AG09309 (cell line): ENCODE measurements at regions not wholly inside any gene's neighbourhood (a gene's known extent, or its start where the extent isn't known, plus 50 kb on each side); places are given as distances from the start of the nearest gene placed in this dataset.
"Not testable (repeated sequence)": the region's sequence is repeated elsewhere in the genome, so short reads cannot be mapped to it uniquely, and the experiment has no call there.

Experiments used
- DNase-seq: peaks from one replicate; pipeline ENCODE4 v3.0.0-alpha.2; 2010; ENCODE audit warnings: low read depth
- H3K4me3 ChIP-seq: 2 replicates; pipeline ENCODE4 v1.5.1; 2011; ENCODE audit warnings: mild to moderate bottlenecking, low read depth, low read length, moderate library complexity; ENCODE audit not compliant: control insufficient read depth
- CTCF ChIP-seq: IDR thresholded peaks from 2 replicates; pipeline ENCODE4 v1.5.1; 2011; ENCODE audit warnings: mild to moderate bottlenecking, low read depth, low read length, inconsistent platforms; ENCODE audit not compliant: insufficient read depth, control insufficient read depth; ENCODE audit errors: missing control alignments

GRCh38 chr2:177000715-177001072 is 211.9 kb upstream of the HNRNPA3 start:
- DNase-seq = no peak
- no peak overlapping the region for H3K4me3 ChIP-seq

DNA sequence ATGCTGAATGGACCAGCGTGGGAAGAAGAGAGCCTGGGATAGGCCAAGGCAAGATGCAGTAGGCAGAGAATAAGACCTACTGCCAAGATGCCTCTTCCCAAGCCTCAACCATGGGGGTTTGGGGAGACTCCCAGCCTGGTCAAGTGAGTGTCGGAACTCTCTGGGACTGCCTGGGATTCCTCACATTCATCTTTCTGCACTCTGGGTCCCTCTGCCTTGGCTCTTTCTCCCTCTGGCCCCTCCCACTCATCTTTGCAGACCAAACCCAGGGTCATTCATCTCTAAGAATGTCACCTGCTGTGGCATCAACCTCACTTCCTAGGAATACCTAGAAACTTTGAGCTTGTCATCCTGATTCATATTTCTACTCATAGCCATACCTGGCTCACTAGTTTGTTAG is 211.3 kb upstream of the HNRNPA3 start:
- H3K4me3 ChIP-seq = no peak overlapping the region
- no peak for DNase-seq
- TF ChIP-seq CTCF = no peak

More at GRCh38 chr2:177000715-177001072, 211.9 kb upstream of the HNRNPA3 start:
- TF ChIP-seq CTCF = no peak

DNA sequence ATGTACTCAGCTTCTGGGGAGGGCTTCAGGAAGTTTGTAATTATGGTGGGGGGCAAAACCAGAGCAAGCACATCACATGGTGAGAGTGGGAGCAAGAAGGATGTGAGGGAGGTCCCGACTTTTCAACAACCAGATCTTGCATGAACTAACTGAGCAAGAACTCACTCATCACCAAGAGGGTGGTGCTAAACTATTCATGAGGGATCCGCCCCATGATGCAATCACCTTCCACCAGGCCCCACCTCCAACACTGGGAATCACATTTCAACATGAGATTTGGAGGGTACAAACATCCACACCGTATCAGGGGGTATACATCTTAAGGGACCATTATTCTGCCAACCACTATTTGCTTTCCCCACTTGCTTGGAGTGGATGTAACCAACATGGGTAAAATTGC is 209.6 kb upstream of the HNRNPA3 start:
- no peak overlapping the region for H3K4me3 ChIP-seq
- no peak for DNase-seq
- TF ChIP-seq CTCF = no peak

DNA sequence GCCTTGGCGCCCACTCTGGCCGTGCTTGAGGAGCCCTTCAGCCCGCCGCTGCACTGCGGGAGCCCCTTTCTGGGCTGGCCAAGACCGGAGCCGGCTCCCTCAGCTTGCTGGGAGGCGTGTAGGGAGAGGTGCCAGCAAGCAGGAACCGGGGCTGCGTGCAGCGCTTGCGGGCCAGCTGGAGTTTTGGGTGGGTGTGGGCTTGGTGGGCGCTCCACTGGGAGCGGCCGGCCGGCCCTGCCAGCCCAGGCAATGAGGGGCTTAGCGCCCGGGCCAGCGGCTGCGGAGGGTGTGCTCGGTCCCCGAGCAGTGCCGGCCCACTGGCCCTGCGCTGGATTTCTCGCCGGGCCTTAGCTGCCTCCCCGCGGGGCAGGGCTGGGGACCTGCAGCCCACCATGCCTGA is 204.9 kb upstream of the HNRNPA3 start:
- not testable (repeated sequence) for H3K4me3 ChIP-seq, DNase-seq

GRCh38 chr2:177008662-177009061 is 203.9 kb upstream of the HNRNPA3 start:
- not testable (repeated sequence) for DNase-seq, H3K4me3 ChIP-seq

- no peak overlapping the region for H3K4me3 ChIP-seq
- no peak for TF ChIP-seq CTCF
- no peak for DNase-seq
Measured at GRCh38 chr2:177010146-177010545, 202.4 kb upstream of the HNRNPA3 start.

- no peak for DNase-seq
- H3K4me3 ChIP-seq = no peak overlapping the region
- no peak for TF ChIP-seq CTCF
Measured at GRCh38 chr2:177010861-177011260, 201.7 kb upstream of the HNRNPA3 start.

- no peak for TF ChIP-seq CTCF
- no peak overlapping the region for H3K4me3 ChIP-seq
- DNase-seq = no peak
Measured at GRCh38 chr2:177014946-177015345, 197.6 kb upstream of the HNRNPA3 start.
